ENCODE measurements at regions not wholly inside any gene's neighbourhood (a gene's known extent, or its start where the extent isn't known, plus 50 kb on each side); places are given as distances from the start of the nearest gene placed in this dataset.

GRCh38 chr15:58340176-58340575 is 91.6 kb upstream of the LIPC start:
- DNase-seq (ENCODE audit: extremely low read depth, low read depth), result no peak
- no peak overlapping the region for H3K4me3 ChIP-seq (replicated peaks; ENCODE audit: low read depth, low read length)
- TF ChIP-seq, protein P1, sequence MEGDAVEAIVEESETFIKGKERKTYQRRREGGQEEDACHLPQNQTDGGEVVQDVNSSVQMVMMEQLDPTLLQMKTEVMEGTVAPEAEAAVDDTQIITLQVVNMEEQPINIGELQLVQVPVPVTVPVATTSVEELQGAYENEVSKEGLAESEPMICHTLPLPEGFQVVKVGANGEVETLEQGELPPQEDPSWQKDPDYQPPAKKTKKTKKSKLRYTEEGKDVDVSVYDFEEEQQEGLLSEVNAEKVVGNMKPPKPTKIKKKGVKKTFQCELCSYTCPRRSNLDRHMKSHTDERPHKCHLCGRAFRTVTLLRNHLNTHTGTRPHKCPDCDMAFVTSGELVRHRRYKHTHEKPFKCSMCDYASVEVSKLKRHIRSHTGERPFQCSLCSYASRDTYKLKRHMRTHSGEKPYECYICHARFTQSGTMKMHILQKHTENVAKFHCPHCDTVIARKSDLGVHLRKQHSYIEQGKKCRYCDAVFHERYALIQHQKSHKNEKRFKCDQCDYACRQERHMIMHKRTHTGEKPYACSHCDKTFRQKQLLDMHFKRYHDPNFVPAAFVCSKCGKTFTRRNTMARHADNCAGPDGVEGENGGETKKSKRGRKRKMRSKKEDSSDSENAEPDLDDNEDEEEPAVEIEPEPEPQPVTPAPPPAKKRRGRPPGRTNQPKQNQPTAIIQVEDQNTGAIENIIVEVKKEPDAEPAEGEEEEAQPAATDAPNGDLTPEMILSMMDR (IDR thresholded peaks at IDR 0.05; ENCODE audit: low read depth, low read length, missing control alignments), result no peak

DNA sequence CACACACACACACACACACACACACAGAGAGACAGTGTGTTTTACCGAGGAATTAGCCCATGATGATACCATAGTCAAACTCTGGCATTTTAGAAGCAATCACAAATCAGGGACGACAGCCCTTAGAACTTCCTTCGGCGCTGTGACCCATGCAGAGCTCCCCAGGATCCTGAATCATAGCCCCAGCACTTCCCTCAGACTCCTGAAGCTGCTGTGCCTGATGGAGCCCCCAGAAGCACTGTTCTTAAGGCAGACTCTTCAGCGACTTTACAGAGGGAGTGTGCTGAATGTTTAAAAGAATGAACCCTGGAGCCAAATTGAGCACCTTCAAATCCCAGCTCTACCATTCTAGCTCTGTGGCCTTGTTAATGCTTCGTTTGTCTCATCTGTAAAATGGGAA is 89.3 kb upstream of the LIPC start:
- TF ChIP-seq, protein P1 (IDR thresholded peaks at IDR 0.05; ENCODE audit: low read depth, low read length, missing control alignments), result no peak
- no peak overlapping the region for H3K4me3 ChIP-seq (replicated peaks; ENCODE audit: low read depth, low read length)
- no peak for DNase-seq (ENCODE audit: extremely low read depth, low read depth)

DNA sequence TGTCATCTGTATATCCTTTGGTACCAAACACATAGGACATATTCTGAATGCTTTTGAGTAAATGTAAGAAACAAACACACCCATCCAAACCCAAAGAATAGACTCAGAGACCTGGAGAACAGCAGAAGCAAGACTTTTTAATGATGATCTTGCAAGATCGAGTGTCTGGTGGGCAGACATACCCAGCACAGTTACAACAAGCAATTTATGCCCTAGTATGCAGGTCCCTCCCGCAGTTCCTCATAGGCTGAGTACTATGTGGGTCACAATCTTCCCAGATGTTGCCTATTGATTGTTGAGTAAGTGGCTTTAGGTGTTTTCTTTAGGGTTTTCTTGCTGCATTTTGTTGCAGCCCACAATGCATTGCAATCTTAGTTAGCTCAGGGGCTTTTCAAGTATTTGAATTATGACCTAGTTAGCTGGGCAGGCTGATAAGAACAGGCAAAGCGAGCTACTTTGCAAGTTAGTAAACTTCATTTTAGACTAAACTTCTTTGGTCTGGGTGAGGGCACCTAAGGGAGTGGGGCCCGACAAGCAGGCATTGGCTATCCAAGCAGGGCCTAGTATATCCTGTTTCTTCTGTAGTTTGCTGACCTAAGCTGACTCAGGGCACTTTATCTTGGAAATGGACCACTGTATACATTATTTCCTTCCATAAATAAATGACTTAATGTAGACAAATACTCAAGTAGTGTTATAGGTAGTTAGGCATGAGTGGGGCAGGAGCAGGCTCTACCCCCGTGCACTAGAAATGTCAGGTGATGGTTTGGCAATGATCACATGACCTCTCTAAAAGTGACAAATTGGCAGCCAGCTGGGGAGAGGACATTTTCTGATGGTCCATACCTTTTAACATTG is 87.3 kb upstream of the LIPC start:
- DNase-seq (ENCODE audit: extremely low read depth, low read depth), result no peak
- H3K4me3 ChIP-seq (replicated peaks; ENCODE audit: low read depth, low read length), result no peak overlapping the region
- TF ChIP-seq, protein P1 (IDR thresholded peaks at IDR 0.05; ENCODE audit: low read depth, low read length, missing control alignments), result no peak

DNA sequence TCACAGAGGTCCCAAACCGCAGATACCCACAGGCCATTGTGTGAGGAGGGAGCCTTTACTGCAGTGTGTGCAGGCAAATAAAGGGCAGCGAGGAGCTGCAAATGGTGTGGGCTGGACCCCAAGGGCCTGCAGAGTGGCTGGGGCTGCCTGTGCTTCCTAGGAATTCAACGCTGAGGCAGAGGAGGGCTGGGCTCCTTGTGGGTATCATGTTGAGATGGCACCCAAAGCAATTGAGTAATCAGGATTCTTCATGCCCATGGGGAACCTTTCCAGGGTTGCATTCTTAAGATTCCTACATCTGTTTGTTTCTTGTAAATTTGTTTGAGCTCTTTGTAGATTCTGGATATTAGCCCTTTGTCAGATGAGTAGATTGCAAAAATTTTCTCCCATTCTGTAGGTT is 85.4 kb upstream of the LIPC start:
- H3K4me3 ChIP-seq (replicated peaks; ENCODE audit: low read depth, low read length), result no peak overlapping the region
- no peak for DNase-seq (ENCODE audit: extremely low read depth, low read depth)
- TF ChIP-seq, protein P1 (IDR thresholded peaks at IDR 0.05; ENCODE audit: low read depth, low read length, missing control alignments), result no peak

DNA sequence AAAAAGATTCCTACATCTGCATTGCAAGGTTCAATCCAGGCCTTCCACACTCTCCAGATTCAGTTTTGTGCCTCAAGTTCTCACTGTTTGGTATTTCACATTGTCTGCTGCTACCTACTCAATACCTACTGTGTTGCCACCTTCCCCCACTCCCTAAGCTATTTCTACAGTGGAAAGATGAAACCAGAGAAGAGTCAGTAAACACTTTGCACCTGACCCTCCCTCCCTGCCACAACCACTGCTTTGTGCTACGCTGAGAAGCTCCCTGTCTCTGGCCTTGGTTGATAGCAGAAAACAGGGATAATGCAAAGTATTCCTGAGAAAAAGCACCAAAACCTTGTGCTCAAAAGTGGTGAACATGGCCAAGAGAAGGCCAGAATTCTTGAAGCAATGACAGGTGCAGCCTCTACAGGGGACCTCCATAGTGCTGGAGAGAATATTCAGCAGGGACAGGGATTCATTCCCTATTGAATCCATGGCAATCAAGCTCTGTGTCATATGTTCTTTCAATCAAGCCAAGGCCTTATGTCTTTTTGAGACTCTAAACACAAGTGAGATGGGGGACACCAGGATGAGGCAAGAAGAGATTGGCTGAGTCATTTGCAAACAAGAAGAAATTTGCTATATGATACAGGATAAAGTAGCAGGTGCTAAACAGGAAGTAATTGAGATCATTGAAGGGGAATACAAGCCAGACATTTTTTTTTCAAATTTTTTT is 83.5 kb upstream of the LIPC start:
- TF ChIP-seq, protein P1 (IDR thresholded peaks at IDR 0.05; ENCODE audit: low read depth, low read length, missing control alignments), result no peak
- H3K4me3 ChIP-seq (replicated peaks; ENCODE audit: low read depth, low read length), result no peak overlapping the region
- no peak for DNase-seq (ENCODE audit: extremely low read depth, low read depth)

DNA sequence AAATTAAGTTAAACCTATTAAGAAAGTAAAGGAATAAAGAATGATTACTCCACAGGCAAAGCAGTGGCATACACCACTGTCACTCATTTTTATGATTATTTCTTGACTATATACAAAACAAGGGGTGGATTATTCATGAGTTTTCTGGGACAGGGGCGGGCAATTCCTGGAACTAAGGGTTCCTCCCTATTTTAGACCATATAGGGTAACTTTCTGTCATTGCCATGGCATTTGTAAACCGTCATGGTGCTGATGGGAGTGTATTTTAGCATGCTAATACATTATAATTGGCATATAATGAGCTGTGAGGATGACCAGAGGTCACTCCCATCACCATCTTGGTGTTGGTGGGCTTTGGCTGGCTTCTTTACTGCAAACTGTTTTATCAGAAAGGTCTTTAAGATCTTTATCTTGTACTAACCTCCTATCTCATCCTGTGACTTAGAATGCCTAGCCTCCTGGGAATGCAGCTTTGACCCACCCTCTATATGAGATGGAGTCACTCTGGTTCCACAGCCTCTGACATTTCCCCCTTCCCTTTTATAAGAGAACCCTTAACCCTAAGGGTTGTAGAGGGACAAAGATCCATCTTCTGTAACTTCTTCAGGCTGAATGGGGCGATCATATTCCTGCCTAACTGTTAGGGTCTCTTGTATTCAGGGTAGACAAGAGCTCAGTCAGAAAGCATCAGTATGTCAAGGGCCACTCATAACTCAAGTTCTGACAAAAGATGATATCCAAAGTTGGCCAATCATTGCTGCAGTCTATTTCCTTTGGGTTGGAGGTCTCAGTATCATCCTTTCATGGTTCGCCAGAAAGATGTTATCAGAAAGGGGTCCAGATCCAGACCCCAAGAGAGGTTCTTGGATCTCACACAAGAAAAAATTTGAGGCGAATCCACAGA is 79.5 kb upstream of the LIPC start:
- TF ChIP-seq, protein P1 (IDR thresholded peaks at IDR 0.05; ENCODE audit: low read depth, low read length, missing control alignments), result no peak
- no peak overlapping the region for H3K4me3 ChIP-seq (replicated peaks; ENCODE audit: low read depth, low read length)
- DNase-seq (ENCODE audit: extremely low read depth, low read depth), result no peak

All from HFF-Myc (cell line).